Ammon's horn (tissue), 1 donor: ENCODE measurements at regions not wholly inside any gene's neighbourhood (a gene's known extent, or its start where the extent isn't known, plus 50 kb on each side); places are given as distances from the start of the nearest gene placed in this dataset.
"Not testable (repeated sequence)": the region's sequence is repeated elsewhere in the genome, so short reads cannot be mapped to it uniquely, and the experiment has no call there.

ENCODE experiments used
- DNase-seq: peaks from one replicate; pipeline ENCODE4 v3.0.0-alpha.2; 2016; ENCODE audit warnings: low spot score

- no peak for DNase-seq
These were observed 74.7 kb upstream of the THBS1 start for GRCh38 chr15:39506146-39506545.

- DNase-seq = no peak
These were observed 72.3 kb upstream of the THBS1 start for GRCh38 chr15:39508536-39508935.

- no peak for DNase-seq
These were observed 70.7 kb upstream of the THBS1 start for GRCh38 chr15:39510001-39510701.

GRCh38 chr15:39511000-39511915, 69.6 kb upstream of the THBS1 start:
- no peak for DNase-seq

- DNase-seq = peak; percentile 4
These were observed 69.0 kb upstream of the THBS1 start for GRCh38 chr15:39511916-39512260.

GRCh38 chr15:39512643-39513042, 68.2 kb upstream of the THBS1 start:
- DNase-seq = no peak

GRCh38 chr15:39513936-39514335, 66.9 kb upstream of the THBS1 start:
- no peak for DNase-seq

- no peak for DNase-seq
These were observed 65.9 kb upstream of the THBS1 start for GRCh38 chr15:39514933-39515332.

GRCh38 chr15:39515765-39516164, 65.1 kb upstream of the THBS1 start:
- no peak for DNase-seq

GRCh38 chr15:39517122-39517855, 63.6 kb upstream of the THBS1 start:
- no peak for DNase-seq

GRCh38 chr15:39523968-39524367, 56.9 kb upstream of the THBS1 start:
- not testable (repeated sequence) for DNase-seq

- DNase-seq = no peak
These were observed 51.4 kb upstream of the THBS1 start for GRCh38 chr15:39529457-39529856.

GRCh38 chr15:39530480-39531342, 50.2 kb upstream of the THBS1 start:
- DNase-seq = no peak
